A549 (cell line): ENCODE measurements at regions not wholly inside any gene's neighbourhood (a gene's known extent, or its start where the extent isn't known, plus 50 kb on each side); places are given as distances from the start of the nearest gene placed in this dataset.

Source experiments
- ATAC-seq, 2 experiments: fragments of 200-7000 bp in 1 of 2; fragments of >200 bp in 1 of 2; cut with Nextera tagmentation in 1 of 2; cut with Tn5 transposase in 1 of 2; 3 replicates each; pipeline versions ENCODE4 v1.8.0 to v1.9.1; 2018 to 2020; ENCODE audit warnings: mild to moderate bottlenecking in 1 of 2, moderate library complexity in 1 of 2
- CTCF ChIA-PET: fragments of 300-600 bp; sonication (Branson Sonifier 250); formaldehyde crosslinking; extraction: SDS; loops from one replicate; lab custom pipeline; 2021; ENCODE audit warnings: antibody characterized with exemption, inconsistent platforms; lab: Yijun Ruan, JAX
- POLR2A ChIA-PET: fragments of 350-600 bp; formaldehyde crosslinking; extraction: SDS; loops from one replicate; lab custom pipeline; 2021; ENCODE audit warnings: antibody characterized with exemption, inconsistent platforms; lab: Yijun Ruan, JAX
- DNase-seq, 2 experiments: peaks; one replicate each; pipeline versions ENCODE4 v3.0.0 to v3.0.0-alpha.2; 2011 to 2016; ENCODE audit warnings: low read depth in 1 of 2, low spot score in 1 of 2
- FAIRE-seq: peaks from 2 replicates; lab custom pipeline; 2011; peaks lifted over from hg19 to GRCh38; lab: Jason Lieb, UNC
- H3K27ac ChIP-seq, 2 experiments: fragments of >200 bp; sonication (Bioruptor Twin); formaldehyde crosslinking; 3 replicates each; pipeline ENCODE4 v1.5.1; 2016 to 2017
- H3K4me1 ChIP-seq: fragments of >200 bp; sonication (Bioruptor Twin); formaldehyde crosslinking; 3 replicates; pipeline ENCODE4 v1.6.1; 2016
- H3K4me2 ChIP-seq: fragments of >200 bp; sonication (Bioruptor Twin); formaldehyde crosslinking; 3 replicates; pipeline ENCODE4 v1.6.1; 2016
- H3K4me3 ChIP-seq: fragments of >200 bp; sonication (Bioruptor Twin); formaldehyde crosslinking; 3 replicates; pipeline ENCODE4 v1.5.1; 2016
- H3K9me3 ChIP-seq: fragments of >200 bp; sonication (Bioruptor Twin); formaldehyde crosslinking; 3 replicates; pipeline ENCODE4 v1.6.1; 2016
- CBX2 ChIP-seq: fragments of 200-600 bp; sonication (generic); IDR thresholded peaks from 2 replicates; pipeline ENCODE4 v1.6.1; 2016; ENCODE audit warnings: low read depth, mild to moderate bottlenecking, borderline replicate concordance
- CEBPB ChIP-seq, 2 experiments: fragments of >200 bp in 1 of 2; sonication (Bioruptor Twin) in 1 of 2; formaldehyde crosslinking in 1 of 2; IDR thresholded peaks; 2 replicates each; pipeline ENCODE4 v1.6.1; 2012 to 2016
- GATA3 ChIP-seq: IDR thresholded peaks from 2 replicates; pipeline ENCODE4 v1.6.1; 2012; ENCODE audit warnings: borderline replicate concordance
- HDAC2 ChIP-seq: fragments of 200-600 bp; sonication (generic); IDR thresholded peaks from 2 replicates; pipeline ENCODE4 v1.6.1; 2016
- HEYL ChIP-seq: fragments of 250-450 bp; sonication (Bioruptor Pico); IDR thresholded peaks from 2 replicates; pipeline ENCODE4 v1.8.0; 2021; ENCODE audit warnings: mild to moderate bottlenecking, moderate library complexity
- HMGXB4 ChIP-seq: fragments of 250-450 bp; sonication (Bioruptor Pico); IDR thresholded peaks from 2 replicates; pipeline ENCODE4 v1.5.0; 2021; ENCODE audit warnings: mild to moderate bottlenecking, moderate library complexity, borderline replicate concordance
- HOXB5 ChIP-seq: fragments of 250-450 bp; sonication (Bioruptor Pico); IDR thresholded peaks from 2 replicates; pipeline ENCODE4 v1.5.0; 2020; ENCODE audit warnings: mild to moderate bottlenecking, moderate library complexity
- MAZ ChIP-seq: fragments of 150-350 bp; IDR thresholded peaks from 2 replicates; pipeline ENCODE4 v1.6.1; 2014; ENCODE audit warnings: antibody characterized with exemption, low read depth, low read length, borderline replicate concordance
- MYC ChIP-seq: IDR thresholded peaks from 2 replicates; pipeline ENCODE4 v1.6.1; 2012; ENCODE audit warnings: mild to moderate bottlenecking, inconsistent platforms, low read length, improper control_type of control experiment, borderline replicate concordance
- NFE2L2 ChIP-seq: fragments of 150-350 bp; conservative IDR thresholded peaks from 2 replicates; pipeline ENCODE4 v1.6.1; 2014; ENCODE audit warnings: low read length
- RAD21 ChIP-seq, 2 experiments: fragments of >200 bp in 1 of 2; sonication (Bioruptor Twin) in 1 of 2; formaldehyde crosslinking in 1 of 2; IDR thresholded peaks in 1 of 2; conservative IDR thresholded peaks in 1 of 2; 2 replicates in 1 of 2; 3 replicates in 1 of 2; pipeline ENCODE4 v1.6.1; 2012 to 2018; ENCODE audit warnings: inconsistent platforms in 1 of 2
- REST ChIP-seq: fragments of 200-600 bp; sonication (generic); IDR thresholded peaks from 2 replicates; pipeline ENCODE4 v1.6.1; 2016; ENCODE audit warnings: antibody characterized with exemption, mild to moderate bottlenecking, moderate library complexity
- RFX5 ChIP-seq: fragments of 450-650 bp; IDR thresholded peaks from 2 replicates; pipeline ENCODE4 v1.7.1; 2014; ENCODE audit warnings: antibody characterized with exemption, mild to moderate bottlenecking, moderate library complexity
- RNF2 ChIP-seq: fragments of 200-600 bp; sonication (generic); IDR thresholded peaks from 2 replicates; pipeline ENCODE4 v1.6.1; 2016; ENCODE audit warnings: low read depth, mild to moderate bottlenecking, antibody characterized with exemption, moderate library complexity, borderline replicate concordance
- SMC3 ChIP-seq: fragments of >200 bp; sonication (Bioruptor Twin); formaldehyde crosslinking; IDR thresholded peaks from 3 replicates; pipeline ENCODE4 v1.6.1; 2018; ENCODE audit warnings: inconsistent platforms
- SREBF2 ChIP-seq: fragments of 450-650 bp; IDR thresholded peaks from 2 replicates; pipeline ENCODE4 v1.6.1; 2014; ENCODE audit warnings: mild to moderate bottlenecking, moderate library complexity
- TP53 ChIP-seq: fragments of 250-450 bp; sonication (Bioruptor Pico); IDR thresholded peaks from 2 replicates; pipeline ENCODE4 v1.5.0; 2021; ENCODE audit warnings: mild to moderate bottlenecking, moderate library complexity
- ZFP36 ChIP-seq: fragments of 450-650 bp; IDR thresholded peaks from 2 replicates; pipeline ENCODE4 v1.6.1; 2014; ENCODE audit warnings: borderline replicate concordance; ENCODE audit not compliant: partially characterized antibody
- whole genome bisulfite sequencing: methylation state at CpG from one replicate; pipeline ENCODE4 v1.1.6; 2017; ENCODE audit errors: missing lambda C conversion rate; 5-methylcytosine and 5-hydroxymethylcytosine counted together
- TF ChIP-seq, protein P1 (sequence below): fragments of >200 bp; sonication (Bioruptor Twin); formaldehyde crosslinking; IDR thresholded peaks from 2 replicates; pipeline ENCODE4 v1.6.1; 2016
- TF ChIP-seq, protein P2 (sequence below): fragments of 250-450 bp; sonication (Bioruptor Pico); IDR thresholded peaks from 2 replicates; pipeline ENCODE4 v1.5.0; 2020; ENCODE audit warnings: low read depth, mild to moderate bottlenecking, moderate library complexity

DNA sequence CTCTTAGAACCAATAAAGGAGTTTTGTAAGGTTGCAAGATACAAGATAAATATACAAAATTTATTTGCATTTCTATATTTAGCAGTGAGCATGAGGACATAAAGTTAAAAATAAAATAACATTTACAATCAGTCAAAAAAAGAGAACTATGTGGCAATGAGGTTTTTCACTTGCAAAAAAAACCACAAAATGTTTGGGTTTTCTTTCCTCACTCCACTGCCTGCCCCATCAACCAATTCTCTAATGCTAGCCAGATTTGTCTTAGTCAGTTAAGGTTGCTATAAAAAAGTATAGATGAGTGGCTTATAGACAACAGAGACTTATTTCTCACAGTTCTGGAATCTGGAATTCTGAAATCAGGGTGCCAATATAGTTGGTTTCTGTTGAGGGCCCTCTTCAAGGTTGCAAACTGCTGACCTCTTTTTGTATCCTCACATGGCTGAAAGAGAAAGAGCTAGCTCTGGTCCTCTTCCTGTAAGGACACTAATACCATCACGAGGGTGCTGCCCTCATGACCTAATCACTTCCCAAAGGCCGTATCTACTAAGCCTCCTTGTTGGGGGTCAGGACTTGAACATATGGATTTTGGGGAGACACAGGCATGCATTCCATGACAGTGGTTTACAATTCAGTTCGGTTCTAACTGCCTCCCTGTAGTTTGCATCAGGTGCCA is 566.2 kb downstream of the GALR1 start:
- ChIA-PET CTCF (no interaction called here), POLR2A (no interaction called here)
- FAIRE-seq (no peak), DNase-seq (no peak)
- no peak overlapping the region for H3K4me3 ChIP-seq
- no peak for TF ChIP-seq NFE2L2
- TF ChIP-seq TP53 (CRISPR knock-in tag), result no peak
- TF ChIP-seq HDAC2, result no peak
- TF ChIP-seq ZFP36, result no peak
- TF ChIP-seq CBX2, result no peak
- no peak for TF ChIP-seq RAD21 (conservative IDR thresholded peaks at IDR 0.05 in 1 of 2, IDR thresholded peaks at IDR 0.05 in 1 of 2)
- TF ChIP-seq, protein P1, sequence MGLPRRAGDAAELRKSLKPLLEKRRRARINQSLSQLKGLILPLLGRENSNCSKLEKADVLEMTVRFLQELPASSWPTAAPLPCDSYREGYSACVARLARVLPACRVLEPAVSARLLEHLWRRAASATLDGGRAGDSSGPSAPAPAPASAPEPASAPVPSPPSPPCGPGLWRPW, result no peak
- no peak for TF ChIP-seq HMGXB4 (CRISPR knock-in tag)
- TF ChIP-seq HOXB5 (CRISPR knock-in tag), result no peak
- TF ChIP-seq GATA3, result no peak
- TF ChIP-seq, all 56 proteins: peak for 0
- ATAC-seq, result no peak
- Histone ChIP-seq H3K4me2 (no peak overlapping the region), H3K27ac (no peak overlapping the region), H3K9me3 (no peaks in the 10 kb centered on the region), H3K4me1 (no peaks in the 10 kb centered on the region)
- WGBS, result 0% methylated on average over 3 of the region's 3 CpGs

GRCh38 chr18:77818328-77818727 is 568.7 kb downstream of the GALR1 start:
- DNase-seq (no peak), ATAC-seq (no peak)
- H3K9me3 ChIP-seq, result no peaks in the 10 kb centered on the region
- TF ChIP-seq RNF2 (no peak), CEBPB (IDR thresholded peaks at IDR 0.05) (no peak), RAD21 (conservative IDR thresholded peaks at IDR 0.05 in 1 of 2, IDR thresholded peaks at IDR 0.05 in 1 of 2) (no peak), RFX5 (no peak), SREBF2 (no peak), HEYL (CRISPR knock-in tag) (no peak), SMC3 (no peak), REST (no peak), MYC (no peak), MAZ (no peak)
- TF ChIP-seq, protein P2, sequence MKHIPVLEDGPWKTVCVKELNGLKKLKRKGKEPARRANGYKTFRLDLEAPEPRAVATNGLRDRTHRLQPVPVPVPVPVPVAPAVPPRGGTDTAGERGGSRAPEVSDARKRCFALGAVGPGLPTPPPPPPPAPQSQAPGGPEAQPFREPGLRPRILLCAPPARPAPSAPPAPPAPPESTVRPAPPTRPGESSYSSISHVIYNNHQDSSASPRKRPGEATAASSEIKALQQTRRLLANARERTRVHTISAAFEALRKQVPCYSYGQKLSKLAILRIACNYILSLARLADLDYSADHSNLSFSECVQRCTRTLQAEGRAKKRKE (CRISPR knock-in tag), result no peak
- TF ChIP-seq, all 56 proteins: peak for 0
- CTCF ChIA-PET, result no interaction called here
- Histone ChIP-seq H3K4me2 (no peak overlapping the region), H3K4me3 (no peak overlapping the region), H3K4me1 (no peaks in the 10 kb centered on the region), H3K27ac (no peak overlapping the region)
- FAIRE-seq, result no peak
- POLR2A ChIA-PET, result no interaction called here
- 0% methylated on average over 1 of the region's 1 CpG for WGBS
